HEK293T (cell line): ENCODE measurements at regions not wholly inside any gene's neighbourhood (a gene's known extent, or its start where the extent isn't known, plus 50 kb on each side); places are given as distances from the start of the nearest gene placed in this dataset.

ENCODE experiments used
- BHLHE40 ChIP-seq: fragments of 450-650 bp; IDR thresholded peaks from 2 replicates; pipeline ENCODE4 v1.6.1; 2016; ENCODE audit warnings: mild to moderate bottlenecking, moderate library complexity, borderline replicate concordance
- CTBP1 ChIP-seq: fragments of 450-650 bp; IDR thresholded peaks from 2 replicates; pipeline ENCODE4 v1.6.1; 2016; ENCODE audit warnings: borderline replicate concordance
- ELF4 ChIP-seq: fragments of 450-650 bp; IDR thresholded peaks from 2 replicates; pipeline ENCODE4 v1.6.1; 2017; ENCODE audit warnings: antibody characterized with exemption
- FOXA1 ChIP-seq: fragments of 450-650 bp; IDR thresholded peaks from 2 replicates; pipeline ENCODE4 v1.6.1; 2016; ENCODE audit warnings: mild to moderate bottlenecking
- FOXK2 ChIP-seq: fragments of 450-650 bp; IDR thresholded peaks from 2 replicates; pipeline ENCODE4 v1.6.1; 2016; ENCODE audit warnings: mild to moderate bottlenecking
- FOXM1 ChIP-seq: fragments of 450-650 bp; IDR thresholded peaks from 2 replicates; pipeline ENCODE4 v1.6.1; 2017; ENCODE audit warnings: mild to moderate bottlenecking, borderline replicate concordance
- NFRKB ChIP-seq: fragments of 450-650 bp; IDR thresholded peaks from 2 replicates; pipeline ENCODE4 v1.6.1; 2016; ENCODE audit warnings: mild to moderate bottlenecking, moderate library complexity
- SP1 ChIP-seq: fragments of 450-650 bp; IDR thresholded peaks from 2 replicates; pipeline ENCODE4 v1.6.1; 2017
- SUZ12 ChIP-seq: fragments of 450-650 bp; IDR thresholded peaks from 2 replicates; pipeline ENCODE4 v1.6.1; 2016; ENCODE audit warnings: mild to moderate bottlenecking
- TARDBP ChIP-seq: fragments of 450-650 bp; IDR thresholded peaks from 2 replicates; pipeline ENCODE4 v1.6.1; 2016
- ZNF384 ChIP-seq: fragments of 450-650 bp; IDR thresholded peaks from 2 replicates; pipeline ENCODE4 v1.6.1; 2016
- TF ChIP-seq, protein P1 (sequence below): fragments of 450-650 bp; IDR thresholded peaks from 2 replicates; pipeline ENCODE4 v1.6.1; 2016

- TF ChIP-seq BHLHE40 = no peak
- TF ChIP-seq ZNF384 = no peak
- TF ChIP-seq SP1 = no peak
- TF ChIP-seq ELF4 = no peak
- TF ChIP-seq FOXA1 = no peak
- TF ChIP-seq FOXM1 = no peak
- TF ChIP-seq SUZ12 = no peak
- no peak for TF ChIP-seq TARDBP
- TF ChIP-seq FOXK2 = no peak
- TF ChIP-seq, protein P1, sequence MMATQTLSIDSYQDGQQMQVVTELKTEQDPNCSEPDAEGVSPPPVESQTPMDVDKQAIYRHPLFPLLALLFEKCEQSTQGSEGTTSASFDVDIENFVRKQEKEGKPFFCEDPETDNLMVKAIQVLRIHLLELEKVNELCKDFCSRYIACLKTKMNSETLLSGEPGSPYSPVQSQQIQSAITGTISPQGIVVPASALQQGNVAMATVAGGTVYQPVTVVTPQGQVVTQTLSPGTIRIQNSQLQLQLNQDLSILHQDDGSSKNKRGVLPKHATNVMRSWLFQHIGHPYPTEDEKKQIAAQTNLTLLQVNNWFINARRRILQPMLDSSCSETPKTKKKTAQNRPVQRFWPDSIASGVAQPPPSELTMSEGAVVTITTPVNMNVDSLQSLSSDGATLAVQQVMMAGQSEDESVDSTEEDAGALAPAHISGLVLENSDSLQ = no peak
- no peak for TF ChIP-seq NFRKB
- no peak for TF ChIP-seq CTBP1
Measured at GRCh38 chr17:70599198-70599597, 429.9 kb downstream of the KCNJ2 start.
